Kidney epithelial cell (primary cell): ENCODE measurements at regions not wholly inside any gene's neighbourhood (a gene's known extent, or its start where the extent isn't known, plus 50 kb on each side); places are given as distances from the start of the nearest gene placed in this dataset.

Source experiments
- DNase-seq: peaks from one replicate; pipeline ENCODE4 v3.0.0-alpha.2; 2010; ENCODE audit warnings: low read depth
- H3K27me3 ChIP-seq: 2 replicates; pipeline ENCODE4 v1.6.0; 2011; ENCODE audit warnings: low read length; ENCODE audit not compliant: control insufficient read depth, insufficient read depth
- H3K36me3 ChIP-seq: 2 replicates; pipeline ENCODE4 v1.5.1; 2011; ENCODE audit warnings: low read length; ENCODE audit not compliant: control insufficient read depth, insufficient read depth
- H3K4me3 ChIP-seq: 2 replicates; pipeline ENCODE4 v1.5.1; 2011; ENCODE audit warnings: low read depth, mild to moderate bottlenecking, control low read depth, low read length
- CTCF ChIP-seq: IDR thresholded peaks from 2 replicates; pipeline ENCODE4 v1.5.1; 2011; ENCODE audit warnings: mild to moderate bottlenecking, moderate library complexity, low read length, control low read depth, inconsistent platforms; ENCODE audit not compliant: insufficient read depth, poor library complexity, severe bottlenecking

DNA sequence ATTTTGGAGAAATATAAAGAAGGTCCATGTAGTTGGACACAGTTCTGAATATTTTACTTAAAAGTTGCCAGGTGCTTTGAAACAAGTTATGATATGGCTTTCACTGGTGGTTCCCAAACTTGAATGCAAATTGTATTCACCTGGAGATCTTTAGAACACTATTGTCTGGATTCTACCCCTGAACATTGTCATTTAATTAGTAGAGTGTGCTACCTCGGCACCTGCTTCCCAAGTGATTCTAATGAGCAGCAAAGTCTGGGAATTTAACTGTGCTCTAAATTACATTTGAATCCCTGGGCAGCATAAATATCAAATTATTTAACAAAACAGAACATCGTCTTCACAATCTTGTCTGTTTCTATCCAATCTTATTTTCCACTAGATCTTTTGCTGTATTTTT is 2483.3 kb downstream of the PCDH9 start:
- Histone ChIP-seq H3K36me3 (no peaks in the 10 kb centered on the region), H3K4me3 (no peak overlapping the region), H3K27me3 (no peaks in the 10 kb centered on the region)
- no peak for DNase-seq
- TF ChIP-seq CTCF: no peak

DNA sequence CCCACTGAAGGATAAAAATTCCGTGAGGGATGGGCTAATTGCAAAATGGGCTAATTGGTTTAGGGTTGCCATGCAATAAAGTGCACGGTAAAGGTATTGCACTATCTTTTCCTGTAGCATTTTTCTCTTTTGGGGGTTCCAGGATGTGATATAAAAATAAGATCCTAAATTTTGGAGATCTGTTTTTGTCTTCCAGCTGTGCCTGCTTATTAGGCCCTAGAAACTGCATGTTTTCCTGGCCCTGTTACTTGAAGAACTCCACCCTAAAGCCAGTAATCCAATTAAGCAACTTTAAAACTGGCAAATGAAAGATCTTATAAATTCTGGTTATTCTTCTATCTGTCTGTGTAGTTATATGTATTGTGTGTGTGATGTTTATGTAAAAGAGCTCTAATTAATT is 2489.6 kb downstream of the PCDH9 start:
- TF ChIP-seq CTCF: no peak

DNA sequence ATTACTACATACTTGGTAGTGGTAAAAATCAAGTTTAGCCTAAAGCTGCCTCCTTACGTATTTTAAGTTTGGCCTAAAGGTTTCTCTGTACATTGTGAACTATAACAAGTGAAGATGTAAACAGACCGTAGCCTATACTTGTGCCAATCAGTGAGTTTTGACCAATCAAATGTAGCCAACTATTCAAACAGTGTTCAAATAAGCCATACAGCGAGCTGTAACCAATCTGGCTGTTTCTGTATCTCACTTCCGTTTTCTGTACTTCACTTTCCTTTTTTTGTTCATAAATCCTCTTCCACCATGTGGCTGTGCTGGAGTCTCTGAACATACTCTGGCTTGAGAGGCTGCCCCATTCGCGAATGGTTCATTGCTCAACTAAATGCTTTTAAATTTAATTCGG is 2504.6 kb downstream of the PCDH9 start:
- Histone ChIP-seq H3K36me3 (no peaks in the 10 kb centered on the region), H3K27me3 (no peaks in the 10 kb centered on the region), H3K4me3 (no peak overlapping the region)
- TF ChIP-seq CTCF: no peak
- DNase-seq: no peak

More for the DNA sequence above, 2489.6 kb downstream of the PCDH9 start:
- DNase-seq: no peak
- H3K36me3 ChIP-seq: no peaks in the 10 kb centered on the region
- no peaks in the 10 kb centered on the region for H3K27me3 ChIP-seq
- H3K4me3 ChIP-seq: no peak overlapping the region

DNA sequence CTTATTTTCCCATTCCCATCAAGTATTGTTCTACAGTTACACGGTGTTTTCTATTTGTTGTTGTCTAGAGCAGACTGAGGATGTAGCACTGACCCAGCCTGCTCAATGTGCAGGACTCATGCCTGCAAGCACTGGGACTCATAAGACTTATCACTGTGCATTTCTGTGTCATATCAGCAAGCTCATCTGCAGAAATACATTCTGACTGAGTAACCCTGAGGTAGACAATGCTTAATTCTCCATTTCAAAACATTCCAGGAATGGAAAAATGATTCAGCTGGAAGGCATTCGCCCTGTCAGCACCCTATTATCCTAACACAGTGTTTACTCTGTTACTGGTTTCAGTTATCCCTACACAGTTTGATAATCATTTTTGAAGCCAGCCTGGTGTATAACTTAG is 2506.4 kb downstream of the PCDH9 start:
- no peak for TF ChIP-seq CTCF
- H3K27me3 ChIP-seq: no peaks in the 10 kb centered on the region
- H3K36me3 ChIP-seq: no peaks in the 10 kb centered on the region
- DNase-seq: peak; percentile 87
- no peak overlapping the region for H3K4me3 ChIP-seq

DNA sequence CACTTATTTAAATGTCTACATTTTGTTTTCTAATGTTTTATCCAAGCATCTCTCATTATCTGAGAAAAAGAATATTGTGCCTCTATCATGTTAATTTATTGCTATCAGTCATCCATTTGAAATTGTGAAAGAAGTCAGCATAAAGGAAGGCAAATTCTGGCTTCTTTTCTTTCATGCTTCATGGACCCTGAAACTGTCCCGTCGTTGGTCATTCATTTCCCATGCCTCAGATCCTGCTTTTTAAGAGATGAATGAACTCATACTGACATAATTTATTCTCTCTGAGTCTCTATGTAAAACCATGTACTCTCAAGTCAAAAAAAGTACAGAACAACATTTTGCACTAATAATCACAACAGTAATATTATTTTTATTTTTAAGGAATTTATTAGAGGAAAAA is 2512.0 kb downstream of the PCDH9 start:
- no peak overlapping the region for H3K4me3 ChIP-seq
- no peaks in the 10 kb centered on the region for H3K36me3 ChIP-seq
- H3K27me3 ChIP-seq: no peaks in the 10 kb centered on the region
- TF ChIP-seq CTCF: no peak
- peak; percentile 52 for DNase-seq

GRCh38 chr13:64716936-64717335 is 2513.2 kb downstream of the PCDH9 start:
- no peaks in the 10 kb centered on the region for H3K36me3 ChIP-seq
- no peaks in the 10 kb centered on the region for H3K27me3 ChIP-seq
- TF ChIP-seq CTCF: no peak
- no peak overlapping the region for H3K4me3 ChIP-seq
- no peak for DNase-seq
